HG03521 (cell line): ENCODE measurements at regions not wholly inside any gene's neighbourhood (a gene's known extent, or its start where the extent isn't known, plus 50 kb on each side); places are given as distances from the start of the nearest gene placed in this dataset.

Source experiments
- ATAC-seq: cut with Tn5 transposase; IDR thresholded peaks from one replicate; pipeline ENCODE4 v1.9.1; 2021; ENCODE audit warnings: mild to moderate bottlenecking, moderate library complexity; ENCODE audit not compliant: unreplicated experiment

DNA sequence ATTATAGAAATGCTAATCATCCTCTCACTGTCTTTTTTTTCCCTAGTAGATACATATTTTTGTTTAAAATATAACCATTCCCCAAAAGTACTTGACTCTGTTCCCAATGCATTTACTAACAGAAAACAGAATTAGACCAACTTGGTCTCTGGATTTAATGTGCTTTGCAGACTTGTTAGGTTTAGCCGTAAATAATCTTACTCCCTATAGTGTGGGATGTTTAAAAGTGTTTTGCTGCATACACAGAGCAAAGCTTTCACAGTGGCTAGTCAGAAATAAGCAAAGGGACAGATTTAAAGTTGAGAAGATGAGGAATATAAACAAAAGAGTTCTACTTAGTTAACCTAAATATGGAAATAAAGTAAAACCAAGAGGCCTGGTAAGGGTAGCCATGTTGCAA is 527.5 kb downstream of the HDGFL1 start:
- no peak for ATAC-seq

- no peak for ATAC-seq
Observed at GRCh38 chr6:23097566-23097965, 528.2 kb downstream of the HDGFL1 start.

GRCh38 chr6:23106951-23107350 is 537.6 kb downstream of the HDGFL1 start:
- no peak for ATAC-seq

DNA sequence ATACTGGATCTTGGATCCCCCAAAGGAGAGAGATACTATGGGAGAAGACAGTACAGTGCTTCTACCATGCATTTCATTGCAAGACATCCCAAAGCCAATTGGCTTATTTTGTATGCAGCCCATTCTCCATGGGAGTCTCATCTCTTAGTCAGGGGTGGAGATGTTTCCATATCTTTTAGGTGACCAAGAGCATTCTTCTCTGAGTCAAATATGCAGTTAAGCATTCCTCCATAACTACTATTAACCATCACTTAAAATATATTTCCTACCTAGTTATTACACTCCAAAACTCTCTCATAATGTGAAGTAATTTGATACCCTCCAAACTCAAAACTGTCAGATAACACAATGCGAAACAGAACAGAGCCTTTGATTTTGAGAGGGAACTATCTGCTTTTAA is 542.6 kb downstream of the HDGFL1 start:
- ATAC-seq, result no peak

DNA sequence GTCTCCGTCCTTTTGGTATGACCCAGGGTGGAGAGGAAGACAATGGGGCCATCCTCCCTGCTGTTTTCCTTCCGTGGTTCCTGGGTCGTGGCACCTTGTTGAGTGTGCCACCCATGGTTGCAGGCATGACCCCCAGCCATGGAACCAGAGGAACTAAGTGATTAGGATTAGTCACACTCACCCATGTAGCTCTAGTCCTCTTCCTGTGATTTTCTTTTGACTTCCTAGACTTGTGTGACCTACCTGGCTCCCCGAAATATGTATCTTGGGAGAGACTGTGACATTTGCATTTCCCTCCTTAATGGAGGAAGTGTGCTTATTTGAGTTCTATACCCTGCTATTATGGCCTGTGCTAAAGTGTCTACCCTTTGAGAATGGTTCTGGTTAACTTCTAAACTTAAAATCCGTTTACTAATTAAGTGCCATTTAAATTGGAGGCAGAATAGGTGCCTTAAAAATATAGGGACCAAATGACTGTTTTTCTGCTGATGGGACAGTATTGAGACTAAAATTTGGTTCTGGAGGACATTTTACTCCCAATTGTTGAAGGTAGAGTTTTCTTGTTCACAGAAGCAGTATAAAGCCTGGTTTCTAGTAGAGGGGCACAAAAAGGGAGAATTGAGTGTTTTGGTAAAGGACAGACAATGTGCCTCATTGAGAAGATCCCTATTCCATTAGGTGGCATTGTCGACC is 545.6 kb downstream of the HDGFL1 start:
- ATAC-seq, result no peak

DNA sequence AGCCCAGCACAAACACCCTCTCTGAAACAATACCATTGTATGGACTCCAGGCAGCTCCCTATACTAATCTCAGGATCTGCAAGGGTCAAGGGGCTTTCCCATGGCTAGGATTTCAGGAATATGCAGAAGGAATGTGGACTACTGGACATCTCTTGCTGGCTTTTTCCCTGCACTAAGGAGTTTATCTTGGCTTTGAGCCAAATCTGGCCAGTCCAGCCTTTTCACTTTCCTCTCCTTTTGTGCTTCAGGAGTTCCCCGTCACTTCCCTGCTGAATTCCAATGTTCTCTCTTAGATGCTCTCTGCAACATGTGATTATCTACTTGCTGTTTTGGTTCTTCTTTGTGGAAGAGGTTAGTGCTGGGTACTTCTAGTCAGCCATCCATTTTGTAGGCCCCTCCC is 568.2 kb downstream of the HDGFL1 start:
- no peak for ATAC-seq

DNA sequence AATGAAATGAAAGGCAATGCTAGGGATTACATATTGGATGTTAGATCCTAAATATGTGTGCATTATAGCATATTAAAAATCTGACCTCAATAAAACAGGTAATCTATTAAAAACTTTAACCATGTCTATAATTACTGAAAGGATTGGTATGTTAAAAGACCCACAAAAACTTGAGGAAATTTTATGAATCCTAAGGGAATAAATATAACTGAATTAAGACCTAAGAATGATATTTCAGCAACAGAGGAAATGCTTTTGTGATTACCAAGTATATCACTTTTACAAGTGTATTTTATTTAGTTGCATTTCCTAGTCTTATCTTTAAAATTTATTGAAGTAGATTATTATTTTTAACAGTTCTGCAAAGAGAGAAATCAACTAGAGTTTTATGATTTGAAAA is 571.5 kb downstream of the HDGFL1 start:
- ATAC-seq, result no peak

DNA sequence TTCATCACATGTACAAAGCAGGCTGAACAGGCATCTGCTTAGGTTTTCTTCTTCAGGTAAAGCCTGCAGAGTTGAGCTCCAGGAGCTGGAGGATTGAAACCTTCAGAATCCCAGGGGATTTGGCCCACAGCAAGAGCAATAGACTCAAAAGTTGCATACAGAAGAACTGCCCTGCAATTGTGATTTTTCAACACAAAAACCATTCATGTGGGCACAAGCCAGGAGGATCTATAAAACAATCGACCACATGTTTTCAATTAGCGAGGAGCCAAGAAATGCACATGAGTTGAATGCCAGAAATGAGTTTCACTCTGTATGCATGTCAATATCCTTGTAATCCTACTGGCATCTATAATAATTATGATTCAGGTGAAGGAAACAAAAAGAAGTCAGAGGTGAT is 576.4 kb downstream of the HDGFL1 start:
- no peak for ATAC-seq

DNA sequence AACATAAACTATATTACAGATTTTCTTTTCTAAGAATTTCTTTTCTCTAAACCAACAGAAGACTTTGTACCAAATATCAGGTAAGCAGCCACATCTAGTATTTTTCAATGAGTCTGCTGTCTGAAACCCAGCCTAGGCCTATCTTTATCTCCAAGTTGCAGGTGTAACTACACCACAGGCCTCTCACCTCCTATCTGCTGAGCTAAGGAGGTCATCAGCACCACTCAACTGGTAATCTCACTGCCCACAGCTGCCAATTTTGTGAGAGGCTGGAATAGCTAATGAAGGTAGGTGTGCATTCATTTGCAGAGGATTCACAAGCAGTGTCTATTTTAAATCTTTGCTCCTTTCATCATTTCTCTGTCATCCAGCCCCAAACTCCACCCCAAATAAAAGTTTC is 584.8 kb downstream of the HDGFL1 start:
- no peak for ATAC-seq

- ATAC-seq, result no peak
Observed at GRCh38 chr6:23170049-23170448, 600.7 kb downstream of the HDGFL1 start.

DNA sequence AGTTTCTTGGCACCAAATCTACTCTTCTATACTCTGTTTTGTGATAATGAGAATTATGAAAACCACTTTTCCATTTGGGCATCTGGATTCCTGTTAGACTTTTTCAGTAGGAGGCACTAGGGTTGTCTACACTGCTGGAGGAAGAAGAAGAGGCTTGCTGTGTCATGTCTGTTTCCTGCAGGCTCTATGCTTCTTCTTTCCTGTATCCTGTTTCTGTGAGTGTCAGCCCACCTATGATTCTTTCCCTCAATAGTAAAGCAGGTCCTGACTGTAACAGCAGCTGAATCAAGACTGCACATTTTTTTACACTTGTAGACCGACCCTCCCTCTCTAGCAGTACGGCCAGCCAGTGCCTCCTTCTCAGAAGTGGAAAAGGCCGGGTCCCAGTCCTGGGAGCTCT is 603.9 kb downstream of the HDGFL1 start:
- no peak for ATAC-seq

DNA sequence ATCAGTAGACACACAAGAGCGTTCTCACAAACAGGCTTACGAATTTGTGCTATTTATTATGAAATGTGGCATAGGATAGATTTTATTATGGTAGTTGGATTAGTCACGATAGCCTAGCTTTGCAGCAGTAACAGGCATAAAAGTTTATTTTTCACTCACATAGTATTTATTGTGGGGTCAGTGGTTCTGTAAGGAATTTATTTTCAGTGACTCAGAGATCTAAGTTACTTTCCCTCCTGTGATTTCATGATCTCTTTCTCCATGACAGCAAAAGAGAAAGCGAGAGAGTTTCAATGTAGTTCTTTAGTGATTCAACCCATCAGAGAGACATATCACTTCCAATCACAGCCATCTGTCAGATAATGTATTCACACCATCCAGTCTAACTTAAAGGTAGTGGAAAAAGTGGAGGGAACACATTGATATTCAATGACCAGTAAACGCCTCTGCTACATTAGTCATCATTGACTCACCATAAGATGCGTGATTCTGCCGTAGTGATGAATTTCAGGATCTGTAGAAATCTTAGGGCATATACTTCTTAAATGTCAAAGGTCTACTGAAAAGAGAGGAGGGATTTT is 605.5 kb downstream of the HDGFL1 start:
- no peak for ATAC-seq

DNA sequence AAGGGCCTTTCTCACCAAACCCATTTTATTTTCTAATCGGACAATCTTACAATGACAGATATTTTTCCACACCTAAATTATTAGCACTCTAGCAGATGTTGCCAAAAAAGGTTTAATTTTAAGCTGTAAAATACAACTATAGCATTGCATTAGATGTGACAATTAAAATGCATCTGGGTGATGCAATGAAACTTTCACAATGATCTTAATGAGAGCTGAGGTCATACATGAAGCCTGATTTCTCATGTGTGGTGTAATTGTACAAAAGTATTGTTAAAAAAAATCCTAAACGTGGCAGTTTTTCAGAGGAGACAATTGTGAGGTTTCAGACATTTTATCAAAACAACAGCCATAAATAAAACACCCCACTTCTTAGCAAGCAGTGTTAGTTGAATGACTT is 606.0 kb downstream of the HDGFL1 start:
- no peak for ATAC-seq

DNA sequence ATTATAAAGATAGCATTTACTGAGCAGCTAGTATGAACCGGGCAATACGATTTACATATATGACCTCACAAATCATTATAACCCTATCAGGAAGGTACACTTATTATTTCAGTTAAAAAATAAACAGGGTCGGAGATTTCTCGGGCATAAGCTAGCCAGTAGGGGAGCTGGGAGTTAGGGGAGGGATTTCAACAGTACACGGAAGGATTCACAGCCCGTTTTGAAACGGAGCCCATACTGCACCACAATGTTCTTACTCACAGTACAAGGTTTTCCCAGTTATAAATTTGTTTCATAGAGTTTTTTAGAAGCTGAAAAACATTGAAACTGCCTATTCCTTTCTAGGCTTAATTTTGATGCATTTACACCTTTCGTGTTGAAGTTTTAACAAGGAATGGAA is 607.1 kb downstream of the HDGFL1 start:
- no peak for ATAC-seq

GRCh38 chr6:23176883-23177282 is 607.5 kb downstream of the HDGFL1 start:
- ATAC-seq, result no peak

DNA sequence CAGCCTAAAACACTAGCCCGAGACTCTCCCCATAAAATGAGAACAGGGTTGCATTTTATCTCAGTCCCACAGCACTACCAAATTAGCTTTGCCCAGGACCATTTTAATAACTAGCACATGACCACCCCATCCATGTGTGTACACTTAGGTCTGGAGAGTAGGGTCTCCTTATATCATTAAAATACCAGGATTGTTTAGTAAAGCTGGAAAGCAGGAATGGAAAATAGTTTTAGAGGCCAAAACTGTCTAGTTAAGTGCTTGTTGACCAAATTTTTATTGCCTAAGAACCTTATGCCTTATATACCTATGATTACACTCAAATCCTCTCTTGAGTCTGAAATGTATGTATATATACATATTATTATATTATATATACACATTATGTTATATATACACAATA is 608.4 kb downstream of the HDGFL1 start:
- ATAC-seq, result no peak

GRCh38 chr6:23179994-23180393 is 610.6 kb downstream of the HDGFL1 start:
- ATAC-seq, result no peak

- ATAC-seq, result no peak
Observed at GRCh38 chr6:23180504-23181293, 611.3 kb downstream of the HDGFL1 start.

GRCh38 chr6:23181356-23182110 is 612.2 kb downstream of the HDGFL1 start:
- no peak for ATAC-seq

DNA sequence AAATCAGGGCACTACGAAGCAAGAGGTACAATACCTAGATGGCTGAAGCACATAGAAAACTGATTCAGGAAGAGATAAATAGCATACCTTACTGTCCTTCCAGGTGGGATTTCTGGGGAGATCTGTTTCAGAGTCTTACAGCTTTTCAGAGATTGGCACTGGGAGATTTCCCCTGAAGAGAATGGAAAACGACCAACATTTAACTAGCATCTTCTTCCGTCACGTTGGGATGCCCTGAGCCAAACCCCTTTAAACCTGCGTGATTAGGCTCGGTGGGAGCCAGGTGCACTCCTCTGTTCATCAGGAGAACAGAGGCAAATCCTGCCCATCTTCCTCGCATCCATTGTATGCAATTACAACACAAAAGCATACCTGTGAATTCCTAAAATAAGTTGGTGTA is 614.5 kb downstream of the HDGFL1 start:
- no peak for ATAC-seq

DNA sequence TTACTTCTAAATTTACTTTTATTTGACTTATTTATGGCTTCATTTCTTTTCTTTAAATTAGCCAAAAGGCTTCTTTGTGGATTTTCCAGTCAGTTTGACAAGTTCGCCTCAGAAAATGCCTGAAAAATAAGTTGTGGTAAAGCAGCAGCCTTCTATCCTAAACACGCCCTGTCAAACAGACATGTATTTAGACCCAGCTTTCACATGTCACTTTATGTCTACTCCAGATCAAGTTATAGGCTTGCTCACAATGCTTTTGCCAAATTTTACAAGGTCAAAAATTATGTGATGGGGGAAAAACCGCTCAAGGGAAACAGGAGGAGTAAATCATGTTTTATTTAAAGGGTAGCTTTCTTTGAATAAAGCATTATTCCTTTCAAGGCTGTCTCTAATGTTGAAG is 615.0 kb downstream of the HDGFL1 start:
- no peak for ATAC-seq

DNA sequence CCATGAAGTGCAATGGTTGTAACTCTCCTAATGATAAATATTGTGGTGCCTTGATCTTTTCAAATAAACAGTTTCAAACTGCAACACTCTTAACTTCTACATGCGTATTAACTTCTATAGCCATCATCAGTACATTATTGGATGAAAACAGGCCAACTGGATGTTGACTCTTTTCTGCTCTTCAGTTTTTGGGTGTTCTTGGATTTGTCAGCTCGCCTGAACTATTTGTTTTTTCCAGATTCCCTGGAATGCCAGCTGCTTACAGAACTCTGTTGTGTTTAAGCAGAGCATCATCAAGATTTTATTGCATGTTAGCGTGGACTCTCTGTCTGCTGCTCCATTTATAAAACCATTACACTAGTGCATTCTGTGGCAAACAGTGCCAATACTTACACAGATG is 626.1 kb downstream of the HDGFL1 start:
- ATAC-seq, result no peak
